Ishikawa (cell line): ENCODE measurements at regions not wholly inside any gene's neighbourhood (a gene's known extent, or its start where the extent isn't known, plus 50 kb on each side); places are given as distances from the start of the nearest gene placed in this dataset.

Source experiments
- CREB1 ChIP-seq: IDR thresholded peaks from 2 replicates; pipeline ENCODE4 v1.6.1; 2012; ENCODE audit warnings: low read depth
- NFIC ChIP-seq: IDR thresholded peaks from 2 replicates; pipeline ENCODE4 v1.6.1; 2012
- TEAD4 ChIP-seq: IDR thresholded peaks from 2 replicates; pipeline ENCODE4 v1.6.1; 2012
- YY1 ChIP-seq: IDR thresholded peaks from 2 replicates; pipeline ENCODE4 v1.6.1; 2012; ENCODE audit warnings: low read depth
- TF ChIP-seq, protein P1 (sequence below): IDR thresholded peaks from 2 replicates; pipeline ENCODE4 v1.6.1; 2012; ENCODE audit warnings: low read depth, mild to moderate bottlenecking

DNA sequence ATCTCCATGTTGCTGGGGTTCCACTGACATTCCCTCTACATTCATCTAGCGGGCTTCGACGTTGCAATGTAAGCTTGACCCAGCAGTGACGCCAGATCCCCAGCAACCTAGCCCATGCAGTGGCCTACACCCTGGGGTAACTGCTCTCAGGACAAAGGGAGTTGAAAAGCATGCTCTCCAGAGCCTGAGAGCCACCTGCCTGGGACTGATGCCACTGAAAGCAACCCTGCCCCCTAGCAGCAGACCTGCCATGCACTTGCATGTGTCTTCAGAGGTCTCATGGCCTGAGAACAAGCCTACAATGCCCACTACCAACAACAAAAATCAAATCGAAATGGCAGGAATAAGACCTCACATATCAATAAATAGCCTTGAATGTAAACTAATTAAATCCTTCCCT, 330.3 kb downstream of the TRIM36 start:
- TF ChIP-seq, protein P1, sequence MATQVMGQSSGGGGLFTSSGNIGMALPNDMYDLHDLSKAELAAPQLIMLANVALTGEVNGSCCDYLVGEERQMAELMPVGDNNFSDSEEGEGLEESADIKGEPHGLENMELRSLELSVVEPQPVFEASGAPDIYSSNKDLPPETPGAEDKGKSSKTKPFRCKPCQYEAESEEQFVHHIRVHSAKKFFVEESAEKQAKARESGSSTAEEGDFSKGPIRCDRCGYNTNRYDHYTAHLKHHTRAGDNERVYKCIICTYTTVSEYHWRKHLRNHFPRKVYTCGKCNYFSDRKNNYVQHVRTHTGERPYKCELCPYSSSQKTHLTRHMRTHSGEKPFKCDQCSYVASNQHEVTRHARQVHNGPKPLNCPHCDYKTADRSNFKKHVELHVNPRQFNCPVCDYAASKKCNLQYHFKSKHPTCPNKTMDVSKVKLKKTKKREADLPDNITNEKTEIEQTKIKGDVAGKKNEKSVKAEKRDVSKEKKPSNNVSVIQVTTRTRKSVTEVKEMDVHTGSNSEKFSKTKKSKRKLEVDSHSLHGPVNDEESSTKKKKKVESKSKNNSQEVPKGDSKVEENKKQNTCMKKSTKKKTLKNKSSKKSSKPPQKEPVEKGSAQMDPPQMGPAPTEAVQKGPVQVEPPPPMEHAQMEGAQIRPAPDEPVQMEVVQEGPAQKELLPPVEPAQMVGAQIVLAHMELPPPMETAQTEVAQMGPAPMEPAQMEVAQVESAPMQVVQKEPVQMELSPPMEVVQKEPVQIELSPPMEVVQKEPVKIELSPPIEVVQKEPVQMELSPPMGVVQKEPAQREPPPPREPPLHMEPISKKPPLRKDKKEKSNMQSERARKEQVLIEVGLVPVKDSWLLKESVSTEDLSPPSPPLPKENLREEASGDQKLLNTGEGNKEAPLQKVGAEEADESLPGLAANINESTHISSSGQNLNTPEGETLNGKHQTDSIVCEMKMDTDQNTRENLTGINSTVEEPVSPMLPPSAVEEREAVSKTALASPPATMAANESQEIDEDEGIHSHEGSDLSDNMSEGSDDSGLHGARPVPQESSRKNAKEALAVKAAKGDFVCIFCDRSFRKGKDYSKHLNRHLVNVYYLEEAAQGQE, result no peak
- TF ChIP-seq TEAD4, result no peak
- TF ChIP-seq YY1, result no peak
- TF ChIP-seq NFIC, result no peak
- TF ChIP-seq CREB1, result no peak
